Neuronal stem cell (in vitro differentiated cells): ENCODE measurements at regions not wholly inside any gene's neighbourhood (a gene's known extent, or its start where the extent isn't known, plus 50 kb on each side); places are given as distances from the start of the nearest gene placed in this dataset.

Experiments used
- DNase-seq: peaks from one replicate; pipeline ENCODE4 v3.0.0-alpha.2; 2013; ENCODE audit warnings: low spot score
- H2AFZ ChIP-seq: one replicate; pipeline ENCODE4 v1.6.1; 2013; ENCODE audit warnings: mild to moderate bottlenecking, low read length, inconsistent platforms
- H2AK5ac ChIP-seq: 2 replicates; pipeline ENCODE4 v1.6.1; 2013; ENCODE audit warnings: low read depth, mild to moderate bottlenecking, inconsistent platforms, low read length, moderate library complexity, mixed read lengths
- H2BK120ac ChIP-seq: 2 replicates; pipeline ENCODE4 v1.6.1; 2013; ENCODE audit warnings: low read depth, mild to moderate bottlenecking, inconsistent platforms, low read length, moderate library complexity, mixed read lengths
- H2BK12ac ChIP-seq: one replicate; pipeline ENCODE4 v1.6.1; 2013; ENCODE audit warnings: low read length, inconsistent platforms
- H2BK15ac ChIP-seq: 2 replicates; pipeline ENCODE4 v1.6.1; 2013; ENCODE audit warnings: mild to moderate bottlenecking, low read length, inconsistent platforms, mixed read lengths
- H2BK5ac ChIP-seq: one replicate; pipeline ENCODE4 v1.6.1; 2013; ENCODE audit warnings: inconsistent platforms, mild to moderate bottlenecking, low read length, moderate library complexity
- H3K14ac ChIP-seq: one replicate; pipeline ENCODE4 v1.6.1; 2013; ENCODE audit warnings: low read length, inconsistent platforms
- H3K18ac ChIP-seq: 2 replicates; pipeline ENCODE4 v1.6.1; 2013; ENCODE audit warnings: low read length, inconsistent platforms
- H3K23ac ChIP-seq: 2 replicates; pipeline ENCODE4 v1.6.1; 2013; ENCODE audit warnings: low read depth, mild to moderate bottlenecking, mixed read lengths, low read length, inconsistent platforms; ENCODE audit not compliant: poor library complexity
- H3K27ac ChIP-seq: replicated peaks from 3 replicates; pipeline ENCODE4 v1.5.1; 2013; ENCODE audit warnings: low read length, inconsistent platforms
- H3K27me3 ChIP-seq, 3 experiments: 2 replicates each; pipeline ENCODE4 v1.6.1; 2013; ENCODE audit warnings: low read length in 3 of 3, mild to moderate bottlenecking in 2 of 3, inconsistent platforms in 1 of 3, low read depth in 1 of 3, mixed read lengths in 1 of 3, moderate library complexity in 1 of 3; ENCODE audit not compliant: control insufficient read depth in 3 of 3, insufficient read depth in 3 of 3
- H3K36me3 ChIP-seq, 2 donors: replicated peaks in 1 of 2; 2 replicates each; pipeline ENCODE4 v1.6.1; 2013; ENCODE audit warnings: low read length in 2 of 2; ENCODE audit not compliant: control insufficient read depth in 2 of 2, insufficient read depth in 2 of 2
- H3K4ac ChIP-seq: 2 replicates; pipeline ENCODE4 v1.6.1; 2013; ENCODE audit warnings: inconsistent platforms, mild to moderate bottlenecking, low read length, moderate library complexity
- H3K4me1 ChIP-seq, 2 donors: 1 replicate in 1 of 2; 2 replicates in 1 of 2; pipeline ENCODE4 v1.6.1; 2013; ENCODE audit warnings: low read length in 2 of 2, low read depth in 1 of 2; ENCODE audit not compliant: control insufficient read depth in 2 of 2, insufficient read depth in 1 of 2
- H3K4me2 ChIP-seq: one replicate; pipeline ENCODE4 v1.6.1; 2013; ENCODE audit warnings: mild to moderate bottlenecking, low read length, inconsistent platforms; ENCODE audit not compliant: insufficient read depth, poor library complexity, severe bottlenecking
- H3K4me3 ChIP-seq, 2 donors: 2 replicates each; pipeline ENCODE4 v1.5.1; 2013; ENCODE audit warnings: low read length in 2 of 2, mild to moderate bottlenecking in 2 of 2, inconsistent platforms in 1 of 2, moderate library complexity in 1 of 2
- H3K79me1 ChIP-seq: one replicate; pipeline ENCODE4 v1.6.1; 2013; ENCODE audit warnings: low read depth, mild to moderate bottlenecking, inconsistent platforms, low read length, moderate library complexity
- H3K9ac ChIP-seq: one replicate; pipeline ENCODE4 v1.6.1; 2013; ENCODE audit warnings: mild to moderate bottlenecking, low read depth, low read length, inconsistent platforms; ENCODE audit not compliant: poor library complexity
- H3K9me3 ChIP-seq, 2 donors: replicated peaks in 1 of 2; 2 replicates each; pipeline versions ENCODE3 to v1.6.1; 2013; ENCODE audit warnings: low read length in 2 of 2, mild to moderate bottlenecking in 2 of 2, inconsistent platforms in 1 of 2, low read depth in 1 of 2, mixed read lengths in 1 of 2, moderate library complexity in 1 of 2; ENCODE audit not compliant: control insufficient read depth in 2 of 2, insufficient read depth in 1 of 2
- H4K8ac ChIP-seq: one replicate; pipeline ENCODE4 v1.6.1; 2013; ENCODE audit warnings: low read depth, mild to moderate bottlenecking, inconsistent platforms, low read length, moderate library complexity
- H4K91ac ChIP-seq: one replicate; pipeline ENCODE4 v1.6.1; 2013; ENCODE audit warnings: low read length, low read depth, mild to moderate bottlenecking, inconsistent platforms; ENCODE audit not compliant: poor library complexity
- WGBS, 2 donors: extraction: QIAGEN DNeasy Blood & Tissue Kit; methylation state at CpG; one replicate each; pipeline ENCODE4 v1.1.7; 2013; ENCODE audit warnings: missing lambda C conversion rate in 2 of 2, mixed read lengths in 1 of 2; ENCODE audit not compliant: insufficient read length in 2 of 2, insufficient replicate concordance in 1 of 2; ENCODE audit errors: extremely low coverage in 2 of 2; 5-methylcytosine and 5-hydroxymethylcytosine counted together

DNA sequence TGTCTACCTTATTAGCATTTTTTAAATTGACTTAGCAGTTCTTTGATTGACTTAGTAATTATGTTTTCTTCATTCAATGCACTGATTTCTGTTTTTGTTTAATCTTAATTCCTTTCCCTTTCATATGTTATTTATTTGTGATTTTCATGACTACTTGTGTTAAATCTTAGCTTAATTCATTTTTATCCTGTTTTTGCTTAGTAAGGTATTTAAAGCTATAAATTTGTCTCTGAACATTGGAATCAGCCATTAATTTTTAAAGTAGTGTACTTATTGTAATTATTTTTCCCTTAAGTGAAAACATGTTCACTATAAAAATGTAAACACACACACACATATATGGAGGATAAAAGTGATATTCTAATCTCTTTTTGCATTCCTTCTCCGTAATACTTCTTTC is 109.1 kb upstream of the DIPK2B start:
- H2BK120ac ChIP-seq: no peak overlapping the region
- H2BK15ac ChIP-seq: no peak overlapping the region
- H3K27me3 ChIP-seq: no peaks in the 10 kb centered on the region
- peaks cover 0 to 3% of the 10 kb centered on the region in 2 donors for H3K9me3 ChIP-seq
- no peak overlapping the region for H4K91ac ChIP-seq
- no peak overlapping the region for H3K4me2 ChIP-seq
- no peak overlapping the region for H3K27ac ChIP-seq
- H3K79me1 ChIP-seq: no peaks in the 10 kb centered on the region
- DNase-seq: no peak
- WGBS, 2 donors: no CpG with 5 or more reads among the region's 1 CpG
- no peak overlapping the region for H3K9ac ChIP-seq
- no peak overlapping the region for H2AFZ ChIP-seq
- H3K4ac ChIP-seq: no peak overlapping the region
- H3K36me3 ChIP-seq: no peaks in the 10 kb centered on the region
- H3K4me3 ChIP-seq: no peak overlapping the region
- H2BK5ac ChIP-seq: no peak overlapping the region
- no peak overlapping the region for H3K18ac ChIP-seq
- H3K14ac ChIP-seq: no peak overlapping the region
- no peak overlapping the region for H4K8ac ChIP-seq
- no peaks in the 10 kb centered on the region for H3K4me1 ChIP-seq
- no peak overlapping the region for H2AK5ac ChIP-seq
- H2BK12ac ChIP-seq: no peak overlapping the region
- no peak overlapping the region for H3K23ac ChIP-seq

DNA sequence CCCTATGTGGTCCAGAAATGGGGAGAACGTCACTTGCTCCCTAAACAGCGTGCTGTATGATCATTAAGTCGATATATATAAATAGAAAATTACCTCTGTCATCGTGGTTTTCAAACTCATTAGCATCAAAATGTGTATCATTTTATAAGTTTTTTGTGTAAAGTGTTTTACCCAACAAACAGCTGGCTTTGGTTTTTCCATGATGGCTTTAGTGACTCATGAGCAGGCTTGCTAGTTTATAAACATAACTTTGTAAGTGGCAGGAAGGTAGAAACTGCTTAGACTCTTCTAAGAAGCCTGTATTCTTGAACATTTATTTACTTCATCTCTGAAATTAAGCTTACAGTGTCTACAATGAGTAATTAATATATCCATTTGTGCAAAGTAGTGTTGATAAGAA is 108.4 kb upstream of the DIPK2B start:
- DNase-seq: no peak
- H2BK12ac ChIP-seq: no peak overlapping the region
- no peak overlapping the region for H4K91ac ChIP-seq
- no peak overlapping the region for H3K4me2 ChIP-seq
- no peak overlapping the region for H3K14ac ChIP-seq
- no peaks in the 10 kb centered on the region for H3K79me1 ChIP-seq
- H3K18ac ChIP-seq: no peak overlapping the region
- H3K36me3 ChIP-seq: no peaks in the 10 kb centered on the region
- no peak overlapping the region for H2AFZ ChIP-seq
- no peak overlapping the region for H2BK15ac ChIP-seq
- no peak overlapping the region for H2BK120ac ChIP-seq
- H3K9me3 ChIP-seq: no peaks in the 10 kb centered on the region
- WGBS, 2 donors: no CpG with 5 or more reads among the region's 4 CpGs
- no peak overlapping the region for H3K4me3 ChIP-seq
- H3K27me3 ChIP-seq: no peaks in the 10 kb centered on the region
- H3K27ac ChIP-seq: no peak overlapping the region
- H3K23ac ChIP-seq: no peak overlapping the region
- H2BK5ac ChIP-seq: no peak overlapping the region
- no peak overlapping the region for H3K9ac ChIP-seq
- H2AK5ac ChIP-seq: no peak overlapping the region
- no peak overlapping the region for H4K8ac ChIP-seq
- H3K4me1 ChIP-seq: no peaks in the 10 kb centered on the region
- no peak overlapping the region for H3K4ac ChIP-seq

DNA sequence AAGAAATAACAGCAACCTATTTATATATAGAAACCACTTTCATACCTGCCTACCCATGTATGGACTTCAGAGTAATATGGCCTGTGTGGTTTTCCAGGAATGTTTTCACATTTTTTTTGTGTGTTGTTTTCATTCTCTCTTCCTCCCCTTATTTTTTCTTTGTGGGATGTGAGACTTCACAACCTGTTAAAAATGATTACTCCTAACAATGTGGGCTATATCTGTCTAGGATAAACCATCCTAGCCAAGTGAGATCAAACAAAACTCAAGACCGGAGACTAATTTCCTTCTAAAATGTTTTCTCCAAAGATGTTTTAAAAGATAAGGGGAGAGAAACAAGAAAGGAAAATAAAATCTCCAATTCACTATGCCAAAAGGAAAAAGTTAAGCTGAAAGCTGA is 106.1 kb upstream of the DIPK2B start:
- Histone ChIP-seq H2BK12ac (no peak overlapping the region), H3K4me2 (no peak overlapping the region), H3K79me1 (no peaks in the 10 kb centered on the region), H3K4me1 (no peaks in the 10 kb centered on the region), H3K14ac (no peak overlapping the region), H3K18ac (no peak overlapping the region), H4K91ac (no peak overlapping the region), H3K27me3 (no peaks in the 10 kb centered on the region), H3K9ac (no peak overlapping the region), H3K36me3 (no peaks in the 10 kb centered on the region), H3K4ac (no peak overlapping the region), H4K8ac (no peak overlapping the region), H3K27ac (no peak overlapping the region), H2BK120ac (no peak overlapping the region), H3K23ac (no peak overlapping the region), H2BK5ac (no peak overlapping the region), H2AFZ (no peak overlapping the region), H3K4me3 (no peak overlapping the region), H2BK15ac (no peak overlapping the region), H2AK5ac (no peak overlapping the region), H3K9me3 (no peaks in the 10 kb centered on the region)
- no peak for DNase-seq
- WGBS, 2 donors: no CpG with 5 or more reads among the region's 1 CpG

DNA sequence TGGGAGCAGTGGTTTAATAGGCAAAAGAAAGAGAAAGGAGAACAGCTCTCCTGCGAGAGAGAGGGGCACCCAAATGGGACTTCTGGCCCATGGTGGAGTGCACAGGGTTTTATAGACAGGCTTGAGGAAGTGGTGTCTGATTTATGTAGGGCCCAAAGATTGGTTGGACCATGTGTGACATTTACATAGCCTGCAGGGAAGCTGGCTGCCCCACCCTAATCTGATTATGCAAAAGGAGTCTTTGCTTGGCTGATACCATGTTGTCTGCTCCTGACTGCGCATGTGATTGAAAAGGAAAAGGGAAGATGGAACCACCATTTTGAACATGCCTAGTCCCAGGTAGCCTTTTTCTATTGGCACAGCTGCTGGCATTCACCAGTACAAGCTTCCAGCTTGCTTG is 100.0 kb upstream of the DIPK2B start:
- Histone ChIP-seq H2AK5ac (no peak overlapping the region), H2BK15ac (no peak overlapping the region), H3K23ac (no peak overlapping the region), H3K4me1 (no peaks in the 10 kb centered on the region), H3K27me3 (no peaks in the 10 kb centered on the region), H3K9me3 (no peaks in the 10 kb centered on the region), H3K4me2 (no peak overlapping the region), H2BK5ac (no peak overlapping the region), H2BK12ac (no peak overlapping the region), H3K14ac (no peak overlapping the region), H3K79me1 (no peaks in the 10 kb centered on the region), H2AFZ (no peak overlapping the region), H2BK120ac (no peak overlapping the region), H3K4me3 (no peak overlapping the region), H4K91ac (no peak overlapping the region), H3K27ac (no peak overlapping the region), H3K36me3 (no peaks in the 10 kb centered on the region), H3K4ac (no peak overlapping the region), H3K18ac (no peak overlapping the region), H4K8ac (no peak overlapping the region), H3K9ac (no peak overlapping the region)
- no peak for DNase-seq
- WGBS, 2 donors: no CpG with 5 or more reads among the region's 2 CpGs
